ENCODE measurements at regions not wholly inside any gene's neighbourhood (a gene's known extent, or its start where the extent isn't known, plus 50 kb on each side); places are given as distances from the start of the nearest gene placed in this dataset.

GRCh38 chr2:120543899-120544298 lies 191.8 kb upstream of the GLI2 start:
- TF ChIP-seq POLR2A (IDR thresholded peaks at IDR 0.05; ENCODE audit: low read depth, low read length) (no peak), POLR2AphosphoS5 (IDR thresholded peaks at IDR 0.05; ENCODE audit: low read depth, low read length) (no peak), TAF1 (IDR thresholded peaks at IDR 0.05; ENCODE audit: borderline replicate concordance, low read depth, low read length) (no peak)
